Stomach (tissue), 4 donors: ENCODE measurements at regions not wholly inside any gene's neighbourhood (a gene's known extent, or its start where the extent isn't known, plus 50 kb on each side); places are given as distances from the start of the nearest gene placed in this dataset.

Source experiments
- EP300 ChIP-seq: sonication (generic); formaldehyde crosslinking; IDR thresholded peaks from one replicate; pipeline ENCODE4 v1.6.1; 2017; ENCODE audit warnings: antibody characterized with exemption
- TF ChIP-seq, protein P1 (sequence below), 7 experiments: fragments of 450-650 bp in 4 of 7; fragments of 200-600 bp in 3 of 7; sonication (generic) in 3 of 7; IDR thresholded peaks; one replicate each; pipeline ENCODE4 v1.5.1; 2016 to 2019; ENCODE audit warnings: antibody characterized with exemption in 7 of 7, control low read depth in 2 of 7, mild to moderate bottlenecking in 1 of 7

DNA sequence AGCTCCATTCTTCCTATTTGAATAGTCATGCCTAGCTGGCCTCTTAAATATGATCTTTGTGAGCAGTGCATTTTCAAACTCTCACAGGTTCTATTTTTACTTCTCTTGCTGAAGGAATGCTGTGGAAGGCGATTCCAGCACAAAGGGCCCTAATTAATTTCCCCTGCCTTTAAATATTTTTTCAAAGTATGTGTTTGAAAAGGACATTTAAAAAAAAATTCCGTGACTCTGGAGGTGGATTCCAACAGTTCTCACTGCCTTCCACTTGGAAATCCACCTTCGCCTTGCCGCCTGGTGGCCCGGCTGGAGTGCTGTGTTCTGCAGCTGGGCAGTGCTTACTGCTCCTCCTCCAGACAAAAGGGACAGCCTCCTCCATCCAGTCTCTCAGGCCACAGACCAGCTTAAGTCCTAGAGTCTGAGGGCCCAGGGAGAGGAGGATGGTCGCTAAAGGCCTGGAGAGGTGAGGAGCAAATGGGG, 61.5 kb upstream of the CORO2B start:
- no peak for TF ChIP-seq EP300
- TF ChIP-seq, protein P1, sequence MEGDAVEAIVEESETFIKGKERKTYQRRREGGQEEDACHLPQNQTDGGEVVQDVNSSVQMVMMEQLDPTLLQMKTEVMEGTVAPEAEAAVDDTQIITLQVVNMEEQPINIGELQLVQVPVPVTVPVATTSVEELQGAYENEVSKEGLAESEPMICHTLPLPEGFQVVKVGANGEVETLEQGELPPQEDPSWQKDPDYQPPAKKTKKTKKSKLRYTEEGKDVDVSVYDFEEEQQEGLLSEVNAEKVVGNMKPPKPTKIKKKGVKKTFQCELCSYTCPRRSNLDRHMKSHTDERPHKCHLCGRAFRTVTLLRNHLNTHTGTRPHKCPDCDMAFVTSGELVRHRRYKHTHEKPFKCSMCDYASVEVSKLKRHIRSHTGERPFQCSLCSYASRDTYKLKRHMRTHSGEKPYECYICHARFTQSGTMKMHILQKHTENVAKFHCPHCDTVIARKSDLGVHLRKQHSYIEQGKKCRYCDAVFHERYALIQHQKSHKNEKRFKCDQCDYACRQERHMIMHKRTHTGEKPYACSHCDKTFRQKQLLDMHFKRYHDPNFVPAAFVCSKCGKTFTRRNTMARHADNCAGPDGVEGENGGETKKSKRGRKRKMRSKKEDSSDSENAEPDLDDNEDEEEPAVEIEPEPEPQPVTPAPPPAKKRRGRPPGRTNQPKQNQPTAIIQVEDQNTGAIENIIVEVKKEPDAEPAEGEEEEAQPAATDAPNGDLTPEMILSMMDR (IDR thresholded peaks at IDR 0.05): no peak
